HCT116 (cell line): ENCODE measurements at regions not wholly inside any gene's neighbourhood (a gene's known extent, or its start where the extent isn't known, plus 50 kb on each side); places are given as distances from the start of the nearest gene placed in this dataset.

Experiments used
- ATAC-seq: fragments of 200-7000 bp; cut with Tn5 transposase; 2 replicates; pipeline ENCODE4 v1.9.1; 2020; ENCODE audit warnings: mild to moderate bottlenecking, moderate library complexity
- BruUV-seq: library from RNA; stranded (reverse); fragments of 400-500 nt; replicated peaks from 2 replicates; lab custom pipeline; 2021; lab: Mats Ljungman, UMichigan
- CTCF ChIA-PET: fragments of 300-600 bp; sonication (Branson Sonifier 250); formaldehyde crosslinking; loops from one replicate; lab custom pipeline; 2021; ENCODE audit warnings: antibody characterized with exemption; lab: Charles Lee
- POLR2A ChIA-PET: fragments of 300-600, 350-600 bp; sonication (Branson Sonifier 250); formaldehyde crosslinking; loops from one replicate; lab custom pipeline; 2021; ENCODE audit warnings: antibody characterized with exemption; lab: Charles Lee
- RAD21 ChIA-PET, 2 experiments: fragments of 300-600 bp; sonication (Branson Sonifier 250); formaldehyde crosslinking; loops; one replicate each; lab custom pipeline; 2023; ENCODE audit warnings: low total read pairs in 2 of 2; ENCODE audit not compliant: uncharacterized antibody in 2 of 2, unreplicated experiment in 2 of 2, low non-redundant PET in 1 of 2; lab: Charles Lee
- DNase-seq: peaks from one replicate; pipeline ENCODE4 v3.0.0-alpha.2; 2010; ENCODE audit warnings: low read depth, low spot score
- H2AFZ ChIP-seq: fragments of 200-600 bp; shearing (Covaris generic), sonication (generic); 2 replicates; pipeline ENCODE4 v1.6.1; 2017; ENCODE audit warnings: low read depth, mixed run types, mixed read lengths, antibody characterized with exemption, low read length; ENCODE audit not compliant: poor library complexity, severe bottlenecking
- H3K27ac ChIP-seq: 2 replicates; pipeline ENCODE4 v1.5.1; 2012; ENCODE audit warnings: low read depth, low read length
- H3K27me3 ChIP-seq: fragments of 200-600 bp; sonication (generic); 2 replicates; pipeline ENCODE4 v1.6.1; 2016; ENCODE audit warnings: mixed run types, low read length, mixed read lengths; ENCODE audit not compliant: insufficient read depth
- H3K36me3 ChIP-seq, 2 experiments: fragments of 200-500 bp in 1 of 2; fragments of 200-600 bp in 1 of 2; sonication (Bioruptor generic) in 1 of 2; sonication (generic) in 1 of 2; 2 replicates each; pipeline versions ENCODE4 v1.5.1 to v1.6.1; 2014 to 2016; ENCODE audit warnings: low read length in 2 of 2, inconsistent platforms in 1 of 2, mixed read lengths in 1 of 2, mixed run types in 1 of 2; ENCODE audit not compliant: insufficient read depth in 2 of 2, control insufficient read depth in 1 of 2
- H3K4me1 ChIP-seq, 2 experiments: fragments of 200-600 bp in 1 of 2; sonication (generic) in 1 of 2; 2 replicates each; pipeline versions ENCODE4 v1.5.1 to v1.6.1; 2012 to 2017; ENCODE audit warnings: low read length in 2 of 2, inconsistent platforms in 1 of 2, mild to moderate bottlenecking in 1 of 2, mixed read lengths in 1 of 2, mixed run types in 1 of 2, moderate library complexity in 1 of 2; ENCODE audit not compliant: insufficient read depth in 2 of 2, control insufficient read depth in 1 of 2
- H3K4me2 ChIP-seq: fragments of 200-600 bp; sonication (generic); 2 replicates; pipeline ENCODE4 v1.6.1; 2017; ENCODE audit warnings: mixed run types, low read length, mixed read lengths
- H3K4me3 ChIP-seq, 2 experiments: fragments of 200-600 bp in 1 of 2; sonication (generic) in 1 of 2; replicated peaks in 1 of 2; 2 replicates each; pipeline ENCODE4 v1.5.1; 2011 to 2016; ENCODE audit warnings: low read length in 2 of 2, control low read depth in 1 of 2, low read depth in 1 of 2, mild to moderate bottlenecking in 1 of 2, mixed read lengths in 1 of 2, mixed run types in 1 of 2
- H3K79me2 ChIP-seq: fragments of 200-600 bp; sonication (generic); 2 replicates; pipeline ENCODE4 v1.6.1; 2017; ENCODE audit warnings: mild to moderate bottlenecking, mixed run types, low read length, moderate library complexity, mixed read lengths; ENCODE audit not compliant: insufficient read depth
- H3K9ac ChIP-seq: fragments of 200-600 bp; sonication (generic); 2 replicates; pipeline ENCODE4 v1.6.1; 2016; ENCODE audit warnings: low read length, mixed read lengths
- H3K9me2 ChIP-seq: fragments of 200-600 bp; sonication (generic), shearing (Covaris generic); 2 replicates; pipeline ENCODE4 v1.6.1; 2017; ENCODE audit warnings: mixed run types, mild to moderate bottlenecking, moderate library complexity; ENCODE audit not compliant: insufficient read depth
- H3K9me3 ChIP-seq, 2 experiments: fragments of 200-500 bp in 1 of 2; fragments of 200-600 bp in 1 of 2; sonication (Bioruptor generic) in 1 of 2; sonication (generic) in 1 of 2; 2 replicates each; pipeline ENCODE4 v1.6.1; 2014 to 2017; ENCODE audit warnings: low read length in 2 of 2, mixed read lengths in 2 of 2, inconsistent platforms in 1 of 2, low read depth in 1 of 2, mild to moderate bottlenecking in 1 of 2, mixed run types in 1 of 2, moderate library complexity in 1 of 2; ENCODE audit not compliant: control insufficient read depth in 1 of 2, insufficient read depth in 1 of 2
- H4K20me1 ChIP-seq: fragments of 200-600 bp; sonication (generic), shearing (Covaris generic); 2 replicates; pipeline ENCODE4 v1.6.1; 2017; ENCODE audit warnings: mixed run types, mild to moderate bottlenecking, moderate library complexity; ENCODE audit not compliant: insufficient read depth
- CTCF ChIP-seq, 3 experiments: fragments of 200-600 bp in 1 of 3; sonication (generic) in 1 of 3; IDR thresholded peaks in 2 of 3; conservative IDR thresholded peaks in 1 of 3; 2 replicates each; pipeline ENCODE4 v1.5.1; 2012 to 2017; ENCODE audit warnings: low read depth in 2 of 3, low read length in 2 of 3, antibody characterized with exemption in 1 of 3, borderline replicate concordance in 1 of 3, control low read depth in 1 of 3, mild to moderate bottlenecking in 1 of 3, mixed read lengths in 1 of 3, mixed run types in 1 of 3, moderate library complexity in 1 of 3; ENCODE audit not compliant: insufficient read depth in 1 of 3
- EGR1 ChIP-seq: IDR thresholded peaks from 2 replicates; pipeline ENCODE4 v1.6.1; 2012; ENCODE audit warnings: low read depth
- EZH2 ChIP-seq: fragments of 200-600 bp; sonication (generic); IDR thresholded peaks from 2 replicates; pipeline ENCODE4 v1.6.1; 2017; ENCODE audit warnings: antibody characterized with exemption, mixed run types
- RAD21 ChIP-seq: IDR thresholded peaks from 2 replicates; pipeline ENCODE4 v1.6.1; 2012; ENCODE audit warnings: low read depth, mild to moderate bottlenecking
- intact Hi-C: fragments of 100-400 bp; cut with micrococcal nuclease; formaldehyde crosslinking; loops from 2 replicates; pipeline ENCODE4 v1.10.0; 2022
- TF ChIP-seq, protein P1 (sequence below): IDR thresholded peaks from 2 replicates; pipeline ENCODE4 v1.6.1; 2012; ENCODE audit warnings: low read depth

DNA sequence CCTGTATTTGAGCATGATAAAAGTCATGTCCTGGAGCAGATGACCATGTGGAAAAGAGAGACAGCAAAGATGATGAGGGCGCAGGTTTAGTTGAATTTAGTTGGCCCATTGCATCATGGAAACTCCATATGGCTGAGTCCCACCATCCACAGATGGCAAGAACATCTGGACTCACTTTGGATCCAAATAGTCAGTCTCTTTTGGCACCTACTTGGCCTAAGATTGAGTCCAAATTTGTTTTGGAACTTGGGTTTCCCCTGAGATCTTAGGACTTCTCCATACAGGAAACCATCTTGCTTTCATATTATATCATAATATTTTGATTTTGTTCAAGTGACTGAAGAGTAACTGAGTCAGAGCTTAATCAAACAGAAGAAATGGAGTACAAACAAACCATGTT lies 217.5 kb downstream of the DRD1 start:
- ChIA-PET POLR2A (no interaction called here), CTCF (no interaction called here), RAD21 (no interaction called here)
- Histone ChIP-seq H3K9me3 (no peaks in the 10 kb centered on the region), H3K4me2 (no peak overlapping the region), H3K27ac (no peak overlapping the region), H3K9ac (no peak overlapping the region), H3K4me1 (peaks cover 2 to 10% of the 10 kb centered on the region in 2 experiments; a peak in 2 of 4 replicates), H3K79me2 (no peaks in the 10 kb centered on the region), H4K20me1 (no peaks in the 10 kb centered on the region), H3K36me3 (no peaks in the 10 kb centered on the region), H3K4me3 (no peak overlapping the region), H3K27me3 (peaks cover 5% of the 10 kb centered on the region), H3K9me2 (no peaks in the 10 kb centered on the region), H2AFZ (no peak overlapping the region)
- no TSS peak for BruUV-seq
- ATAC-seq, result no peak
- intact Hi-C loops, result no loop called here
- TF ChIP-seq, protein P1, sequence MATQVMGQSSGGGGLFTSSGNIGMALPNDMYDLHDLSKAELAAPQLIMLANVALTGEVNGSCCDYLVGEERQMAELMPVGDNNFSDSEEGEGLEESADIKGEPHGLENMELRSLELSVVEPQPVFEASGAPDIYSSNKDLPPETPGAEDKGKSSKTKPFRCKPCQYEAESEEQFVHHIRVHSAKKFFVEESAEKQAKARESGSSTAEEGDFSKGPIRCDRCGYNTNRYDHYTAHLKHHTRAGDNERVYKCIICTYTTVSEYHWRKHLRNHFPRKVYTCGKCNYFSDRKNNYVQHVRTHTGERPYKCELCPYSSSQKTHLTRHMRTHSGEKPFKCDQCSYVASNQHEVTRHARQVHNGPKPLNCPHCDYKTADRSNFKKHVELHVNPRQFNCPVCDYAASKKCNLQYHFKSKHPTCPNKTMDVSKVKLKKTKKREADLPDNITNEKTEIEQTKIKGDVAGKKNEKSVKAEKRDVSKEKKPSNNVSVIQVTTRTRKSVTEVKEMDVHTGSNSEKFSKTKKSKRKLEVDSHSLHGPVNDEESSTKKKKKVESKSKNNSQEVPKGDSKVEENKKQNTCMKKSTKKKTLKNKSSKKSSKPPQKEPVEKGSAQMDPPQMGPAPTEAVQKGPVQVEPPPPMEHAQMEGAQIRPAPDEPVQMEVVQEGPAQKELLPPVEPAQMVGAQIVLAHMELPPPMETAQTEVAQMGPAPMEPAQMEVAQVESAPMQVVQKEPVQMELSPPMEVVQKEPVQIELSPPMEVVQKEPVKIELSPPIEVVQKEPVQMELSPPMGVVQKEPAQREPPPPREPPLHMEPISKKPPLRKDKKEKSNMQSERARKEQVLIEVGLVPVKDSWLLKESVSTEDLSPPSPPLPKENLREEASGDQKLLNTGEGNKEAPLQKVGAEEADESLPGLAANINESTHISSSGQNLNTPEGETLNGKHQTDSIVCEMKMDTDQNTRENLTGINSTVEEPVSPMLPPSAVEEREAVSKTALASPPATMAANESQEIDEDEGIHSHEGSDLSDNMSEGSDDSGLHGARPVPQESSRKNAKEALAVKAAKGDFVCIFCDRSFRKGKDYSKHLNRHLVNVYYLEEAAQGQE, result no peak
- TF ChIP-seq CTCF (IDR thresholded peaks at IDR 0.05 in 2 of 3, conservative IDR thresholded peaks at IDR 0.05 in 1 of 3; ENCODE audit: borderline replicate concordance in 1 of 3, insufficient read depth in 1 of 3, low read depth in 2 of 3, low read length in 2 of 3), result no peak
- no peak for TF ChIP-seq RAD21
- no peak for TF ChIP-seq EGR1
- no peak for TF ChIP-seq EZH2
- no peak for DNase-seq
